Central memory CD4-positive, alpha-beta T cell (primary cell): ENCODE measurements at regions not wholly inside any gene's neighbourhood (a gene's known extent, or its start where the extent isn't known, plus 50 kb on each side); places are given as distances from the start of the nearest gene placed in this dataset.
"Not testable (repeated sequence)": the region's sequence is repeated elsewhere in the genome, so short reads cannot be mapped to it uniquely, and the experiment has no call there.

ENCODE experiments used
- DNase-seq: peaks from one replicate; pipeline ENCODE4 v3.0.0; 2022

DNA sequence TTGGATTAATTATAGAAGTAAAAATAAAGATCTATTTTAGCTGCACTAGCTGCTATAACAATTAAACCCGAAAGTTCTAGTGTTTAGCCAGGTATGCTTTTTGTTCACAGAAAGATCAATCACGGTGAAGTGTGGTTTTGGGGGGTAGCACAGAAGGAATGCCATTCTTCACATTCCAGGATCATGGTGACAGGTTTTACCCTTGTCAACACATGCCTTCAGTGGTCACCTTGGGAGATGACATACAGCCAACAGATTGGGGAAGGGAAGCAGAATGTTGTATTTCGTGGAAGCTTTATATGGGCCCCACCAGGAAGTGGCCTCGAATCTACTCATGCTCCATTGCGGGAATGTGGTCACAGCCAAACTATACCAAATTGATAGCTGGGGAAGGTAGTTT lies 753.6 kb downstream of the RAPGEF2 start:
- DNase-seq: no peak

DNA sequence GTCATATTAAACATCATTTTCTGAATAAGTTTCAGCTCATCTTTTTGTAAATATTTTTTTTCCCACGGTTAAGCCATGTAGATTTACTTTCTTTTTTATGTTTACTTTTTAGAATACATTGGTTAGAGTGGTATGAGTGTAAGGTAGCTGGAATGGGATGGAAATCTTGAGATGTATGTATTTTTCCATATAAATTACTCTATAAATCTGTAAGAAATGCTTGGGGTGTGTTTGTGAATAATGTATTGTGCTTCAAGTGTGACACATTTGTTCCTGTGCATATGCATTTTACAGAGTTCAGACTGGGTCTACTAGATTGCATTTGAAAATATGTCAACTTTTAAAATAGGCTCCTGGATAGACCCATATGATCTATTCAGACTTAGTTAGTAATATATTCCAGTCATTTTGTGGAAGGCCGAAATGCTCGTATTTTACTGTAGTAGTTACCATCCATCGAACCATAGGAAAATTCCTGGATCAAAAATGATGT lies 756.8 kb downstream of the RAPGEF2 start:
- no peak for DNase-seq

DNA sequence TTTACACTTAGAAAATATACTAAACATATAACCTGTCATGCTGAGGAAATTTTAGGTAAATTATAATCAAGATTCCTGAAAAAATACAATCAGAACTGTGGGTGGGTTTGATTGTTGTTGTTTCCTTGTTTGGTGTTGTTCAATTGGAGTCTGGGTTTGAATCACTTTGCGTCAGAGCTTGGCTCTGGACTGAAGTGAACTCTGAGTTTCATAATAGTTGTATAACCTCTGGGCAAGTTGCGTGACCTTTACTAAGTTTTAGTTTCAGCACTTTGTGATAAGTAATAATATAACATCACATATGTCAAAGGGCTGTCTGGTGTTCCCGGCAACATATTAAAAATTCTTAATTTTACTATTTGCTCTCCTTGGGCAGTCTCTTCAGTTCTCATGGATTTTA lies 758.1 kb downstream of the RAPGEF2 start:
- DNase-seq: no peak

DNA sequence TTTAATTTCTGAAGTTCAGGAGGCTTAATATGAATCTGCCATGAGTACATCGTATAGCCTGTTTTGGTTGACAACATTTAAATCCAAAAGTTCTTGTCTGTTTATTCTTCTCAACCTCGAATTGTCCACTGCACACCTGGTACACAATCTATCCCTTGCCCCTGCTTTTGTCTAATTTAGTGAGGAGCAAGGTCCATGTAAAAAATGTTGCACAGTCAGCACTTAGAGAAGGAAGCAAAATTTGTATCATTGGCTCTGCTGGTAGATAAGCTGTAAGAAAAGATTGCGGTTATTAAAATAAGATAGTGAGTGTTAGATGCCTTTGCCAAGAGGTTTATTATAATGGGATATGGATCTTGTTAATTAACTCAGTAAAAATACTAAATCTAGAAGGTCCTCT lies 761.5 kb downstream of the RAPGEF2 start:
- DNase-seq: no peak

DNA sequence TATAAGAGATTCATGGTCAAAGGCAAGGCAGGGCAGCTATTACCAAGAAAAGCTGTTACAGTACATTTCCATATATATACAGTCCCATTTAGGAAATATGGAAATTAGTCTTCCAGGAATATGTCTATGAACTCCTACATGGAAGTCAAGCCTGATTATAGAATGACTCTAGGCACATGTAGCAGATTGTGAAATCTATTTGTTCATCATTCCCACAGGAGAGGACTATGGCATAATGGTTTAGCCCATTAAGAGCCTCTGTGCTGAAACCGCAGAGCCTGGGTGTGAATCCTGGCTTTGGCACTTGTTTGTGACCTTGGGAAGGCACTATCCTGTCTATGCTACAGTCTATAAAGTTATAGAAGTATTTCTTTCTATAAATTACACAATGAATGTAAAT lies 764.8 kb downstream of the RAPGEF2 start:
- DNase-seq: no peak

DNA sequence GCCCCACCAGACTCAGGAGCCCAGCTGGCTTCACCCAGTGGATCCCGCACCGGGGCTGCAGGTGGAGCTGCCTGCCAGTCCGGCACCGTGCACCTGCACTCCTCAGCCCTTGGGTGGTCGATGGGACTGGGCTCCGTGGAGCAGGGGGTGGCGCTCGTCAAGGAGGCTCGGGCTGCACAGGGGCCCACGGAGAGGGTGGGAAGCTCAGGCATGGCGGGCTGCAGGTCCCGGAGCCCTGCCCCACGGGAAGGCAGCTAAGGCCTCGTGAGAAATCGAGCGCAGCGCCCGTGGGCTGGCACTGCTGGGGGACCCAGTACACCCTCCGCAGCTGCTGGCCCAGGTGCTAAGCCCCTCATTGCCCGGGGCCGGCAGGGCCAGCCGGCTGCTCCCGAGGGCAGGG lies 766.1 kb downstream of the RAPGEF2 start:
- DNase-seq: not testable (repeated sequence)

DNA sequence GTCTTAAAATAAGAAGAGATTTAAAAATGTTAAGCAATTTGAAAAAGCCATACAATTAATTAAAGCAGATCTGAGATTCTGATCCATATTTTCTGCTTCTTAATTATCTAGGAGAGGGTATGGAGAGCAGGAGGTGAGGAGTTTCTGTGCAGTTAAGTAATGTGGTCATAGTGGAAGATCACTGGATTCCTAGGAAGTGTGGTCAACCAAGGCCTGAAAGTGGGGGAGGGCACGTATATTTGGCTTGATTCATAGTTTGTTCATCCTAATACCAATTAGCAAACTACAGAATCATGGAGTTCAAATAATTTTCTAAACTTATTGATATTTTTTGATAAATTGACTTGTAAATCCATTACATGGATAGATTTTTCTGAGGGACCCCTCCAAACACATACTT lies 768.3 kb downstream of the RAPGEF2 start:
- no peak for DNase-seq

DNA sequence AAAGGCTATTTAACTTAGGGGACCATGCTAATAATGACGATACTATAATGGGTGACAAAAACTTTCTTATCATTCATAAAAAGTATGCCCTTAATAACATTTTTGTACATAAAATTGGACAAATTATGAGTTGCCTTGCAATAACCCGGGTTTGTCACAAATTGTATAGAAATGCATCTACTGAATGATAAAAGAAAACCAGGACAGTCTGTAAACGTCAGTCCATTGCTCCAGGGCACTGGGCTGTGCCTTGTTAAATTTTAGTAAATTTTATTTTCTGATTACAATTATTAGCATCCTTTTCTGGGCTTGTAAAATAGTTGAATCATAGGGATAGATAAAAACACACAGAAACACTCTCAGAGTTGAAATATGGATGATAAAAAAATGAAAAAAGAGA lies 778.3 kb downstream of the RAPGEF2 start:
- no peak for DNase-seq

DNA sequence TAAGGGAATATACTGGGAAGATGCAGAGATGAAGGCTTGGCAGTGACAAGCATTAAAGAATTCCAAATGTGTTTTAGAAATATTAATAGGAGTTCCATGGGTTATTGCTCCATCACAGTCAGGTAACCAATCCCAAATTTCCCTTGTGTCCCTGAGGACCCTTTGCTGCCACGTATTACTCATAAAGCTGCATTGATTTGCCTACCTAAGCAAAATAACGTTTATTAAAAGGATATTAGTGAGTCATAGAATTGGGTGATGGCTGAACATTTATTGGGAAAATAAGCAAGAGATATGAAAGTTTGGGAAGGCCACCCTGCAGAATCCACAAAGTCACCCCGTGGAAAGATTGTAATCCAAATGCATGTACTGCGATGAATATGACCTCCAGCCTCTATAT lies 782.1 kb downstream of the RAPGEF2 start:
- DNase-seq: no peak

DNA sequence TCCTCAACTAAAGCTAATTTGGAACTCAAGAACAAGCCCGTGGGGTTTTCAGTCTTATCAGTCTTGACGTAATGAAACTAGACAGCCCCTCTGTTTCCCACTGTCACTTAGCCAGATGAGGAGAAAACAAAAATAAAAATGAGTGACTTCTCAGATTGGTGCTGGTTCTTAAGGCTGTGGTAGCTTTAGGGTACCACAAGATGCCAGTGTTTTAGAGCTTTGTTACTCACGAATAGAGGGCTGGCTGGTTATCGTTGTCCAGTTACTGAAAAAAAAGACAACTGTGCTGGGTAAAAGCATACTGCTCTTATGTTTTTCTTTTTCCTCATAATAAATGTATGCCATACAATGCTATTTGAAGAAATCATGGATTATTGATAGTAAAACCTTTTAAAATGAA lies 796.7 kb downstream of the RAPGEF2 start:
- DNase-seq: no peak

DNA sequence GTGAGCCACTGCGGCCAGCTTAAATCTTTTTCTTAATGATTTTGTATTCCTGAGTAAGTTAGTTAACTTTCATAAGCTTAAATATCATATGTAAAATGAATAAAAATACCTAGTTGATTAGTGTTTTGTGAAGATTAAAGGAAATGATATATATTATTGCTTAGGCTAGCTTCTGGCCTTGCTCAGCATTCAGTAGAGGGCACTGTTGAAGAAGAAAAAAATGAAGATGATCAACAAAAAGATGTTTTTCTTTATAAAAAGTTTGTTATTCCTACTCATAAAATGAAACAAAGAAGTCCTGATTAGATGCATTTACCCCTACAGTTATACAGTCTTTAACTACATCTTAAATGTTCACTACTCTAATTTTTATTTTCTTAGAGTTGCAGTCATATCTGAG lies 797.7 kb downstream of the RAPGEF2 start:
- DNase-seq: no peak

DNA sequence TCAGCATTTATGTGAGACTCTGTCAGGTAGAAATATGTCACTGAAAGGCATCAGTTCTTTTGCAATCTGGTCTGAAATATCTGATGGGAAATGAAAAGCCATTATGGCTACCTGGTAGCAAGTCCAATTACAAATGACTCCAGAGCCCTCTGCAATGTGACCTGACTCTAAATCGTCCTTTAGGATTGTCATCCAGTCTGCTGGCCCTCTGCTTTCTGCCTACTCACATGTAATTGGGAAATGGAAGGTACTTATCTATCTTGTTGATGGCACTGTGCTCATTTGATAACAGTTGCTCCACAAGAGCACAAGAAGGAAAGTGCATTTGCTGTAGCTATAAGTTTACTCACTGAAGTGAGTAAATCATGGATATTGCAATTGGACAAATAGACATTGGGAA lies 799.8 kb downstream of the RAPGEF2 start:
- DNase-seq: no peak

DNA sequence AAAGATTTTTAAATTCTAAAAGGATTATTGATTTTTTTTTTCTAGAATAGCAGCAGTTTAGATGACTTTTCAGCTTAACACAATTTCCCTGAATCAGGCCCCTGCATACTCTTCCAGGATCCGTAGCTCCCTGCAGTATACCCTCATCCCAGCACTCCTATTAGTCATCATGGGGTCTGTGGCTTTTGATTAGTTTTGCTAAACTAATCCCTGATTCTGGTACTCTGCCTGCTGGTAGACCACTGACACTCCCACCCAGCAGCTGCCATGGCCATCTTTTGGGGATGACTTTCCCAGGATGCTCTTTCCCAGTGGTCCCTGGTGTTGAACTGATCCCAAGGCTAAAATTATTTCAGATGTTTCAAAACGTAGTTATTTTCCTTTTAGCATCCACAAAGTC lies 802.0 kb downstream of the RAPGEF2 start:
- no peak for DNase-seq

DNA sequence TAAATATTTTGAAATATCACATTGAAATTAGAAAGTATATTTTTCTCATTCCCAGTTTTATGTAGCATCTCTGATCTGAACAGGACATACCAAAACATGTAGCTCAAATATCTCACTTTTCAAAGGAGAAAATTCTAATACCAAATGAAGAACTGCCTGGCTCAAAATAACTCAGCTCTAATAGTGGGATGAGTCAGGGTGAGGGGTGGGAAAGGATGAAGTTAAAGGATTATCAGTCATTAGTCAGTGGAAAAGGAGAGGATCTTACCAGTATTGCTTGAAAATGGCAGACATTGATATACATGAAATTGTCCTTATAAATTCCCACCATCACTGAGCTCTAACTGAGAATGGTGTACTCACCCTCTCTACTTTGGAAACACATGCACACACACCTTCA lies 803.2 kb downstream of the RAPGEF2 start:
- no peak for DNase-seq

DNA sequence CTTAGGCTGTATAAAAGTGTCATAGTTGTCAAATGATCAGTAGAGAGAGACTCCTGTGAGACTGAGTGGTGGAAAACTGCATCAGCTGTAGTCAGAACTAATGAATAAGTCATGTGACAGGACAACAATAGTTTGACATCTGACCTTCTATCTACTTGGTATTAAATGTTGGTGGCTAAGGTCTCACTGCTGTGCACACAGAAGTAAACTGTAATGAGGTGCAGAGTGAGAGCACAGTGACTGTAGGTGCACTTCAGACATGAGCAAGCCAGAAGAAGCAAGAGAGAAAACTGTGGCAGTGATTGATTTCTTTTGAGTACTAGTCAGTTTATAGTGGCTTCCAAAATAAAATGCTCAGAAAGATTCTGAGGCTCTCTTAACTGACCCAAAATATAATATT lies 803.6 kb downstream of the RAPGEF2 start:
- DNase-seq: no peak

DNA sequence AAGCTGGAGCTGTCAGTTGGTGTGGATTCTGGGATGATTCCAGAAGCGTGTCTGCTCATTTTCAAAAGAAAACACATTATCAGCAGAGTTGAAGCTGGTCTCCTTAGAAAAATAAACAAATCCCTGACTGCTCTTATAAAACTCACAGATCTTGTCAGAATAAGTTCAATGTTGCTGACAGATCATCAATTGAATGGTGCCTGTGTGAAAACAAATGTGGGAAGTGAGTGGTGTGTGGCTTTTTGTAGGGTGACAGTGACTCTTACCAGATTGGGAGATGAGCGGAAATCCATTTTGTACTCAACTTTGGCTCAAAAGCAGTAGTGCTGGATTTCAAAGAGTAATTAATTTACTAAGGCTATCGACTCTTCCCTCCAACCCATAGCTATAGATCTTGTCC lies 807.8 kb downstream of the RAPGEF2 start:
- no peak for DNase-seq

DNA sequence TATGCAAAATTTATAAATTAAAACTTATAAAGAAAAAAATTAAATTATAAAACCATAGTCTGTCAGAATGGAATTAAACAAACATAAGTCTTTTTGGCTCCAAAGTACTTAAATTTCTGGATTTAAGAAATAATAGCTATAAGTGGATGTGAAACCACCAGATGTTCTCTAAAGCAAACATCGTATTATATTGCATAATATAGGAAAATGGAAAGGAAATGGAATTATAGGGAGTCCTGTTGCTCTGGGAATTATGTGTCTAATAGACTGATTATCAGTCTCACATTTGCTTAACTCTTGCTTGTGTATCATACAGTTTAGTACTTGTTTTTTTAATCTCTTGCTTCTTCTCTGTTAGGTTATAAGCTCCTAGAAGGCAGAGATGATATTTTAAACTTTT lies 819.2 kb downstream of the RAPGEF2 start:
- DNase-seq: no peak

DNA sequence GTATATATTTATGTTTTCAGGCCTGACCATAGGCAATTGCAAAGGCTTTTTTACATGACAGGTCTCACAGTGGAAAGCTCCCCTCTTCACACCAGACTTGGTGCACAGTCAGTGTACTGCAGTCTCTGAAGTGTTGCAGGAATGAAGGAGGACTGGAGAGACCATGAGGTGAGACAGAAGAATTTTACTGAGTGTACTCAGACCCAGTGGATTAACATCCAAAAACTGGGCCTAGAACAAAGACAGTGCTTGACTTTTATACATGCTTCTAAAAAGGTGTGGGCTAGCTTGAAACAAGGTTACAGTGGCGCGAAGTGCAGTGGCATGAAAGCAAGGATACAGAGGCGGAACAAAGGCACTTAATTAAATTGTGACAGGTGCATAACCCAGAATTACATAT lies 822.9 kb downstream of the RAPGEF2 start:
- DNase-seq: no peak

DNA sequence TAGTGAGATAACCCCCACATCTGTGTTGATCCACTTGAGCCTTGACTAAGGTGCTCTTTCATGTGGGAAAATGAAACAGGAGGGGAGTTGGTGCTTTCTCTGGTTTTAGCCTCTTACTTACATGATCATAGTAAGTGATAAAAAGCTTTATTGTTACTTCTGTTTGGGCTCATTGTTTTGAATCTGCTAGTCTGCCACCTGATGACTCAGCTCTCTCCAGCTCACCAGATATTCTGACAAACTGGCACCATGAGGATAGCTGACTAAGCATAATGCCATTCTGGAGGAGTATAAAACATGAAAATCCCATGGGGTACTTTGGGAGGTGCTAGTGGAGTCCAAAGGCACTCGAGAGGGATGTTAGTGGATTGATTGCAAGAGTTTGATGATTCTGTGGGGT lies 824.0 kb downstream of the RAPGEF2 start:
- DNase-seq: no peak

DNA sequence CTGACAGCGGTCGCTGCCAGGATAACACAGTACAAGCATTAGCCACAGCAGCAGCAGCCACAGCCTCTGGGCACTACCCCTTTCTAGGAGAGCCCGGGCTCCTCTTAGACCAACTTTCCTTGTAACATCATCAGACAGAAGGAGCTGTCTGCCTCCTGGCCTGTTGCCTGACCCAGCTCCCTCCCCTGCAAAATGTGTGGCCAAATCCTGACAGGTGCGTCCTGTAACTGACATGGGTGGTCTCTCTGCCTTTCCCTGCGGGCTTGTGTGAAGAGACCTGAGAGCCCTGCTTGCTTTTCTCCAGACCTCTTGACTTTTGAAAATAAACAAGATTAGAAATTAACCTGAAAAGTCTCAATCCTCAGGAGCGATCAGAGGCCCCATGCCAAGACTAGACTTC lies 824.9 kb downstream of the RAPGEF2 start:
- DNase-seq: no peak

DNA sequence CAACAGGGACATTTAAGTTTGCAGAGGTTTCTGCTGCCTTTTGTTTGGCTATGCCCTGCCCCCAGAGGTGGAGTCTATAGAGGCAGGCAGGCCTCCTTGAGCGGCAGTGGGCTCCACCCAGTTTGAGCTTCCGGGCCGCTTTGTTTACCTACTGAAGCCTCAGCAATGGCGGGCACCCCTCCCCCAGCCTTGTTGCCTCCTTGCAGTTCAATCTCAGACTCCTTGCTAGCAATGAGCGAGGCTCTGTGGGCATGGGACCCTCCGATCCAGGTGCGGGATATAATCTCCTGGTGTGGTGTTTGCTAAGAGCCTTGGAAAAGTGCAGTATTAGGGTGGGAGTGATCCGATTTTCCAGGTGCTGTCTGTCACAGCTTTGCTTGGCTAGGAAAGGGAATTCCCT lies 831.7 kb downstream of the RAPGEF2 start:
- not testable (repeated sequence) for DNase-seq

DNA sequence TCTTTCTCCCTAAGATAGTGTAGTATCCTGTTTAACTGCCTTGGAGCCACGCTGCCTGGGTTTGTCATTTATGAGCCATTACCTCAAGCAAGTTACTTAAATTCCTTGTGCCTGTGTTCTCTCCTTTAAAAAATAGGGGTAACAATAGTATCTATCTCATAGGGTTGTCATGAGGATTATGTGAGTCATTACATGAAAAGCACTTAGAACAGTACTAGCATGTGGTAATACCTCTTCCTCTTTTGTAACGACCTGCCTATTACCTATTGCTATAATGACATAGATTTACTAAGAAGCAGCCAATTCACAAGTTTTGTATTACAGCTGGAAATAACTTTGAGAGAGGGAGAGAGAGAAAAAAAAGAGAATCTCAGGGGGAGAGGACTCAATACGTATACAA lies 834.7 kb downstream of the RAPGEF2 start:
- no peak for DNase-seq

DNA sequence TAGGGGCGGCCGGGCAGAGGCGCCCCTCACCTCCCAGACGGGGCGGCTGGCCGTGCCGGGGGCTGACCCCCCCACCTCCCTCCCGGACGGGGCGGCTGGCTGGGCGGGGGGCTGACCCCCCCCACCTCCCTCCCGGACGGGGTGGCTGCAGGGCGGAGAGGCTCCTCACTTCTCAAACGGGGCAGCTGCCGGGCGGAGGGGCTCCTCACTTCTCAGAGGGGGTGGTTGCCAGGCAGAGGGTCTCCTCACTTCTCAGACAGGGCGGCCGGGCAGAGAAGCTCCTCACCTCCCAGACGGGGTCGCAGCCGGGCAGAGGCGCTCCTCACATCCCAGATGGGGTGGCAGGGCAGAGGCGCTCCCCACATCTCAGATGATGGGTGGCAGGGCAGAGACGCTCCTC lies 836.8 kb downstream of the RAPGEF2 start:
- DNase-seq: not testable (repeated sequence)

DNA sequence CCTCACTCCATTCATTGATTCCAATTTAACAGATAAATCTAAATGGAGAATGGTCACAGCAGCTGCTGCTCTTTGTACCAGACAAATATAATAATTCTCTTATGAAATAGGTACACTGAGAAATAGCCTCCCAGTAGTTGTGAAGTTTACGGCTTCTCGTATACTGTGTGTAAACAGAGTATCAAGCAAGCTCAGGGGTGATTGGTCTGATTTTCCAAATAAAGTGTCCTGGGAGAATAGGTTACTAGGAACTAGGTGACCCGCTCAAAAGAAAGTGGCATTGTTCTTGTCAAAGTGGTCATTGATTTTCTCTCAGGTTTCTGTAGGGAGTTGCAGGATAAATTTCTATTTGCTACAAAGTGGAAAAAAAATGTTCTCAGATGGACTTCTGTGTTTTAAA lies 838.2 kb downstream of the RAPGEF2 start:
- no peak for DNase-seq

DNA sequence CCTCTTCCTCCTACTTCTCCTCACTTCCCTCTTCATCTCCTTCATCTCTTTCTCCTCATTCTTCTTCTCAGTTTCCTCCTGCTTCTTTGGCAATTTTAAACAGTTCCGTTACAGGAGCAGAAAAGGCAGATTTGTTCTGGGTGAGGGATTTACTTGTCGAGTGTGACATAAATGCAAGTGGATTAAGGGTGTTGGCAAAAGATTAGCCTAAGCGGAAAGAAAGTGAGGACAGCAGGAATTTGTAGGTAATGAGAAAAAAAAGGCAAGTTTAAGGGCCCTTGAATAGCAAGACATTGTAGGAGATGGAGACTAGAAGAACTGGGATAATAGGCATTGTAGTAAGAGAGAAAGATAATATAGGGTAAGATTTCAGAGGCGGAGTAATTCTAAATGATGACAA lies 841.6 kb downstream of the RAPGEF2 start:
- DNase-seq: no peak

DNA sequence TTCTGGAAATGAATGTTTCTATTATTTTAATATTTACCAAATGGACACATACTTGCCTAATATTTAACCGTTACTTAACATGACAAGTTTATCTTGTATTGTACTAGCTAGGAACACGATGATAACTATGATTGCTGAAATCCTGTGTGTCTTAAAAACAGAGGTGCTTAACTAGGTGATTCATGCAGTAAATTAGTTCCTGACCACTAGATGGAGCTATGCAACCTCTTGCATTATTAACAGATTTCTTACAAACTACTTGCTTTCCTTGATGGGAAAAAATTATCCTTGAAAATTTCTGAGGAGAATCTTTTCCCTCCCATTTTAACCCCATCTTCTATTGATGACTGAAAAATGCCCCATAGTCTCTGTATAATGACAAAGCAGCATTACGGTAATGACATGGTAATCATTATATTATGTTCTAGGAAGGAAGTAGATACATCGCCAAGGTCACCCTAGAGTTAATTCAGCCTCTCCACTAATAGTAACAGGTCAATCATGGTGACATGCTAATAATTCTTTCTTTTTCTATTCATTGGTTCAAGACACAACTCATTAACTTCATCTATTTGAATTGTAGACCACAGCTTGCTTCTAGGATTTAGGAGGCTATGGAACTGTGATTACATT lies 844.2 kb downstream of the RAPGEF2 start:
- no peak for DNase-seq
